ENCODE measurements at regions not wholly inside any gene's neighbourhood (a gene's known extent, or its start where the extent isn't known, plus 50 kb on each side); places are given as distances from the start of the nearest gene placed in this dataset.
"Not testable (repeated sequence)": the region's sequence is repeated elsewhere in the genome, so short reads cannot be mapped to it uniquely, and the experiment has no call there.

- Mint-ChIP-seq H3K27me3 (no peaks in the 10 kb centered on the region), H3K27ac (no peak overlapping the region), H3K9me3 (peaks cover 2% of the 10 kb centered on the region), H3K4me1 (ENCODE audit: low read depth) (no peaks in the 10 kb centered on the region), H3K4me3 (no peak overlapping the region), H3K36me3 (ENCODE audit: low read depth) (no peaks in the 10 kb centered on the region)
- DNase-seq (no peak), ATAC-seq (no peak)
- ChIA-PET CTCF (no interaction called here), POLR2A (no interaction called here)
- intact Hi-C loops (cut with micrococcal nuclease), result no loop called here
- TF ChIP-seq CTCF (IDR thresholded peaks at IDR 0.05), result no peak
Measured at GRCh38 chr21:18826562-18826961, 423.0 kb upstream of the TMPRSS15 start.

GRCh38 chr21:18831942-18832676 is 428.5 kb upstream of the TMPRSS15 start:
- DNase-seq, result no peak

GRCh38 chr21:18832950-18833349 is 429.4 kb upstream of the TMPRSS15 start:
- ChIA-PET POLR2A (no interaction called here), CTCF (no interaction called here)
- H3K4me1 Mint-ChIP-seq (ENCODE audit: low read depth), result no peaks in the 10 kb centered on the region
- ATAC-seq, result no peak
- no peak overlapping the region for H3K4me3 Mint-ChIP-seq
- peaks cover 8% of the 10 kb centered on the region for H3K9me3 Mint-ChIP-seq
- H3K27me3 Mint-ChIP-seq, result no peaks in the 10 kb centered on the region
- no peak for TF ChIP-seq CTCF (IDR thresholded peaks at IDR 0.05)
- H3K27ac Mint-ChIP-seq, result no peak overlapping the region
- DNase-seq, result no peak
- intact Hi-C loops (cut with micrococcal nuclease), result no loop called here
- no peaks in the 10 kb centered on the region for H3K36me3 Mint-ChIP-seq (ENCODE audit: low read depth)

More at GRCh38 chr21:18831942-18832676, 428.5 kb upstream of the TMPRSS15 start:
- TF ChIP-seq CTCF (IDR thresholded peaks at IDR 0.05), result no peak
- ChIA-PET POLR2A (no interaction called here), CTCF (no interaction called here)
- no peak overlapping the region for H3K27ac Mint-ChIP-seq
- H3K36me3 Mint-ChIP-seq (ENCODE audit: low read depth), result no peaks in the 10 kb centered on the region
- intact Hi-C loops (cut with micrococcal nuclease), result no loop called here
- no peaks in the 10 kb centered on the region for H3K27me3 Mint-ChIP-seq
- H3K4me3 Mint-ChIP-seq, result no peak overlapping the region
- peaks cover 5% of the 10 kb centered on the region for H3K9me3 Mint-ChIP-seq
- ATAC-seq, result no peak
- no peaks in the 10 kb centered on the region for H3K4me1 Mint-ChIP-seq (ENCODE audit: low read depth)

- peaks cover 12% of the 10 kb centered on the region for H3K9me3 Mint-ChIP-seq
- DNase-seq; H3K27me3 Mint-ChIP-seq; ATAC-seq; POLR2A ChIA-PET; H3K4me3 Mint-ChIP-seq; intact Hi-C loops (cut with micrococcal nuclease); H3K36me3 Mint-ChIP-seq (ENCODE audit: low read depth); H3K4me1 Mint-ChIP-seq (ENCODE audit: low read depth); H3K27ac Mint-ChIP-seq; CTCF ChIA-PET: not testable (repeated sequence)
Measured at GRCh38 chr21:18834121-18834520, 430.5 kb upstream of the TMPRSS15 start.

GRCh38 chr21:18840239-18840638 is 436.7 kb upstream of the TMPRSS15 start:
- Mint-ChIP-seq H3K27me3 (no peaks in the 10 kb centered on the region), H3K4me1 (ENCODE audit: low read depth) (no peaks in the 10 kb centered on the region), H3K9me3 (peaks cover 14% of the 10 kb centered on the region), H3K4me3 (no peak overlapping the region), H3K27ac (no peak overlapping the region), H3K36me3 (ENCODE audit: low read depth) (no peaks in the 10 kb centered on the region)
- ChIA-PET POLR2A (interaction anchor here (0.5 kb wide), 1 partner anchor 126 kb away, joined by 3 read pairs; no protein-coding TSS in a partner anchor), CTCF (interaction anchor here (0.6 to 1.5 kb wide), 2 partner anchors 12 to 26 kb away, joined by 3 to 4 read pairs; no protein-coding TSS in a partner anchor)
- DNase-seq (no peak), ATAC-seq (peak; percentile 47)
- intact Hi-C loops (cut with micrococcal nuclease), result no loop called here
- peak; percentile 49 for TF ChIP-seq CTCF (IDR thresholded peaks at IDR 0.05)

GRCh38 chr21:18857606-18858005 is 454.0 kb upstream of the TMPRSS15 start:
- intact Hi-C loops (cut with micrococcal nuclease); H3K4me3 Mint-ChIP-seq; H3K27ac Mint-ChIP-seq; ATAC-seq; CTCF ChIA-PET; DNase-seq; H3K27me3 Mint-ChIP-seq; H3K4me1 Mint-ChIP-seq (ENCODE audit: low read depth); H3K36me3 Mint-ChIP-seq (ENCODE audit: low read depth); POLR2A ChIA-PET: not testable (repeated sequence)
- peaks cover 16% of the 10 kb centered on the region for H3K9me3 Mint-ChIP-seq
